ENCODE measurements at regions not wholly inside any gene's neighbourhood (a gene's known extent, or its start where the extent isn't known, plus 50 kb on each side); places are given as distances from the start of the nearest gene placed in this dataset.

GRCh38 chrX:118171356-118171755, 54.7 kb upstream of the KLHL13 start (continued):
- TF ChIP-seq KDM5A (IDR thresholded peaks at IDR 0.05; ENCODE audit: low read length) (no peak), USF2 (IDR thresholded peaks at IDR 0.05; ENCODE audit: low read length) (no peak)

All from H1 (cell line).